ENCODE measurements at regions not wholly inside any gene's neighbourhood (a gene's known extent, or its start where the extent isn't known, plus 50 kb on each side); places are given as distances from the start of the nearest gene placed in this dataset.

- no peaks in the 10 kb centered on the region for H3K36me3 ChIP-seq (ENCODE audit: control insufficient read depth in 2 of 2, insufficient read depth in 2 of 2, low read length in 2 of 2)
- no peaks in the 10 kb centered on the region for H3K9me3 ChIP-seq (ENCODE audit: control insufficient read depth in 2 of 2, low read length in 2 of 2)
- H3K4me3 ChIP-seq (ENCODE audit: low read length in 2 of 2), result no peak overlapping the region
- no peaks in the 10 kb centered on the region for H3K27me3 ChIP-seq (ENCODE audit: control insufficient read depth in 2 of 2, insufficient read depth in 2 of 2, low read length in 2 of 2)
- no peaks in the 10 kb centered on the region for H3K4me1 ChIP-seq (ENCODE audit: control insufficient read depth in 2 of 2, insufficient read depth in 2 of 2, low read length in 2 of 2)
- H3K9ac ChIP-seq (ENCODE audit: low read depth in 1 of 2, low read length in 2 of 2), result no peak overlapping the region
- no peak overlapping the region for H3K27ac ChIP-seq (ENCODE audit: low read depth in 2 of 2, low read length in 2 of 2)
Observed at GRCh38 chr7:32170838-32171237, 100.6 kb upstream of the PDE1C start.

GRCh38 chr7:32169228-32169627, 99.0 kb upstream of the PDE1C start:
- no peaks in the 10 kb centered on the region for H3K27me3 ChIP-seq (ENCODE audit: control insufficient read depth in 2 of 2, insufficient read depth in 2 of 2, low read length in 2 of 2)
- H3K4me3 ChIP-seq (ENCODE audit: low read length in 2 of 2), result no peak overlapping the region
- no peak overlapping the region for H3K9ac ChIP-seq (ENCODE audit: low read depth in 1 of 2, low read length in 2 of 2)
- no peaks in the 10 kb centered on the region for H3K4me1 ChIP-seq (ENCODE audit: control insufficient read depth in 2 of 2, insufficient read depth in 2 of 2, low read length in 2 of 2)
- H3K27ac ChIP-seq (ENCODE audit: low read depth in 2 of 2, low read length in 2 of 2), result no peak overlapping the region
- H3K9me3 ChIP-seq (ENCODE audit: control insufficient read depth in 2 of 2, low read length in 2 of 2), result no peaks in the 10 kb centered on the region
- H3K36me3 ChIP-seq (ENCODE audit: control insufficient read depth in 2 of 2, insufficient read depth in 2 of 2, low read length in 2 of 2), result no peaks in the 10 kb centered on the region

- no peaks in the 10 kb centered on the region for H3K9me3 ChIP-seq (ENCODE audit: control insufficient read depth in 2 of 2, low read length in 2 of 2)
- no peak overlapping the region for H3K27ac ChIP-seq (ENCODE audit: low read depth in 2 of 2, low read length in 2 of 2)
- H3K36me3 ChIP-seq (ENCODE audit: control insufficient read depth in 2 of 2, insufficient read depth in 2 of 2, low read length in 2 of 2), result no peaks in the 10 kb centered on the region
- H3K4me3 ChIP-seq (ENCODE audit: low read length in 2 of 2), result no peak overlapping the region
- H3K9ac ChIP-seq (ENCODE audit: low read depth in 1 of 2, low read length in 2 of 2), result no peak overlapping the region
- H3K4me1 ChIP-seq (ENCODE audit: control insufficient read depth in 2 of 2, insufficient read depth in 2 of 2, low read length in 2 of 2), result no peaks in the 10 kb centered on the region
- no peaks in the 10 kb centered on the region for H3K27me3 ChIP-seq (ENCODE audit: control insufficient read depth in 2 of 2, insufficient read depth in 2 of 2, low read length in 2 of 2)
Observed at GRCh38 chr7:32167815-32168214, 97.6 kb upstream of the PDE1C start.

- no peaks in the 10 kb centered on the region for H3K36me3 ChIP-seq (ENCODE audit: control insufficient read depth in 2 of 2, insufficient read depth in 2 of 2, low read length in 2 of 2)
- no peak overlapping the region for H3K4me3 ChIP-seq (ENCODE audit: low read length in 2 of 2)
Observed at GRCh38 chr7:32167256-32167655, 97.0 kb upstream of the PDE1C start.

GRCh38 chr7:32164341-32164996, 94.3 kb upstream of the PDE1C start:
- H3K9me3 ChIP-seq (ENCODE audit: control insufficient read depth in 2 of 2, low read length in 2 of 2), result no peaks in the 10 kb centered on the region
- no peak overlapping the region for H3K27ac ChIP-seq (ENCODE audit: low read depth in 2 of 2, low read length in 2 of 2)
- no peaks in the 10 kb centered on the region for H3K4me1 ChIP-seq (ENCODE audit: control insufficient read depth in 2 of 2, insufficient read depth in 2 of 2, low read length in 2 of 2)
- H3K4me3 ChIP-seq (ENCODE audit: low read length in 2 of 2), result no peak overlapping the region
- no peaks in the 10 kb centered on the region for H3K36me3 ChIP-seq (ENCODE audit: control insufficient read depth in 2 of 2, insufficient read depth in 2 of 2, low read length in 2 of 2)
- no peaks in the 10 kb centered on the region for H3K27me3 ChIP-seq (ENCODE audit: control insufficient read depth in 2 of 2, insufficient read depth in 2 of 2, low read length in 2 of 2)
- no peak overlapping the region for H3K9ac ChIP-seq (ENCODE audit: low read depth in 1 of 2, low read length in 2 of 2)

More at GRCh38 chr7:32167256-32167655, 97.0 kb upstream of the PDE1C start:
- H3K27me3 ChIP-seq (ENCODE audit: control insufficient read depth in 2 of 2, insufficient read depth in 2 of 2, low read length in 2 of 2), result no peaks in the 10 kb centered on the region
- H3K9me3 ChIP-seq (ENCODE audit: control insufficient read depth in 2 of 2, low read length in 2 of 2), result no peaks in the 10 kb centered on the region
- H3K9ac ChIP-seq (ENCODE audit: low read depth in 1 of 2, low read length in 2 of 2), result no peak overlapping the region
- no peaks in the 10 kb centered on the region for H3K4me1 ChIP-seq (ENCODE audit: control insufficient read depth in 2 of 2, insufficient read depth in 2 of 2, low read length in 2 of 2)
- no peak overlapping the region for H3K27ac ChIP-seq (ENCODE audit: low read depth in 2 of 2, low read length in 2 of 2)

GRCh38 chr7:32163896-32164295, 93.7 kb upstream of the PDE1C start:
- Histone ChIP-seq H3K27ac (ENCODE audit: low read depth in 2 of 2, low read length in 2 of 2) (no peak overlapping the region), H3K4me1 (ENCODE audit: control insufficient read depth in 2 of 2, insufficient read depth in 2 of 2, low read length in 2 of 2) (no peaks in the 10 kb centered on the region), H3K36me3 (ENCODE audit: control insufficient read depth in 2 of 2, insufficient read depth in 2 of 2, low read length in 2 of 2) (no peaks in the 10 kb centered on the region), H3K9me3 (ENCODE audit: control insufficient read depth in 2 of 2, low read length in 2 of 2) (no peaks in the 10 kb centered on the region), H3K9ac (ENCODE audit: low read depth in 1 of 2, low read length in 2 of 2) (no peak overlapping the region), H3K4me3 (ENCODE audit: low read length in 2 of 2) (no peak overlapping the region), H3K27me3 (ENCODE audit: control insufficient read depth in 2 of 2, insufficient read depth in 2 of 2, low read length in 2 of 2) (no peaks in the 10 kb centered on the region)

GRCh38 chr7:32163141-32163806, 93.1 kb upstream of the PDE1C start:
- no peaks in the 10 kb centered on the region for H3K36me3 ChIP-seq (ENCODE audit: control insufficient read depth in 2 of 2, insufficient read depth in 2 of 2, low read length in 2 of 2)
- H3K9ac ChIP-seq (ENCODE audit: low read depth in 1 of 2, low read length in 2 of 2), result no peak overlapping the region
- H3K27ac ChIP-seq (ENCODE audit: low read depth in 2 of 2, low read length in 2 of 2), result no peak overlapping the region
- H3K4me1 ChIP-seq (ENCODE audit: control insufficient read depth in 2 of 2, insufficient read depth in 2 of 2, low read length in 2 of 2), result no peaks in the 10 kb centered on the region
- H3K4me3 ChIP-seq (ENCODE audit: low read length in 2 of 2), result no peak overlapping the region
- H3K9me3 ChIP-seq (ENCODE audit: control insufficient read depth in 2 of 2, low read length in 2 of 2), result no peaks in the 10 kb centered on the region
- H3K27me3 ChIP-seq (ENCODE audit: control insufficient read depth in 2 of 2, insufficient read depth in 2 of 2, low read length in 2 of 2), result no peaks in the 10 kb centered on the region

- Histone ChIP-seq H3K4me1 (ENCODE audit: control insufficient read depth in 2 of 2, insufficient read depth in 2 of 2, low read length in 2 of 2) (no peaks in the 10 kb centered on the region), H3K27me3 (ENCODE audit: control insufficient read depth in 2 of 2, insufficient read depth in 2 of 2, low read length in 2 of 2) (no peaks in the 10 kb centered on the region)
Observed at GRCh38 chr7:32161708-32162107, 91.5 kb upstream of the PDE1C start.

GRCh38 chr7:32158751-32159745, 88.8 kb upstream of the PDE1C start:
- Histone ChIP-seq H3K27ac (ENCODE audit: low read depth in 2 of 2, low read length in 2 of 2) (no peak overlapping the region), H3K9me3 (ENCODE audit: control insufficient read depth in 2 of 2, low read length in 2 of 2) (no peaks in the 10 kb centered on the region), H3K36me3 (ENCODE audit: control insufficient read depth in 2 of 2, insufficient read depth in 2 of 2, low read length in 2 of 2) (no peaks in the 10 kb centered on the region), H3K4me3 (ENCODE audit: low read length in 2 of 2) (no peak overlapping the region), H3K9ac (ENCODE audit: low read depth in 1 of 2, low read length in 2 of 2) (no peak overlapping the region), H3K4me1 (ENCODE audit: control insufficient read depth in 2 of 2, insufficient read depth in 2 of 2, low read length in 2 of 2) (no peaks in the 10 kb centered on the region), H3K27me3 (ENCODE audit: control insufficient read depth in 2 of 2, insufficient read depth in 2 of 2, low read length in 2 of 2) (no peaks in the 10 kb centered on the region)

More at GRCh38 chr7:32161708-32162107, 91.5 kb upstream of the PDE1C start:
- H3K4me3 ChIP-seq (ENCODE audit: low read length in 2 of 2), result no peak overlapping the region
- no peaks in the 10 kb centered on the region for H3K36me3 ChIP-seq (ENCODE audit: control insufficient read depth in 2 of 2, insufficient read depth in 2 of 2, low read length in 2 of 2)
- no peak overlapping the region for H3K9ac ChIP-seq (ENCODE audit: low read depth in 1 of 2, low read length in 2 of 2)
- no peak overlapping the region for H3K27ac ChIP-seq (ENCODE audit: low read depth in 2 of 2, low read length in 2 of 2)
- H3K9me3 ChIP-seq (ENCODE audit: control insufficient read depth in 2 of 2, low read length in 2 of 2), result no peaks in the 10 kb centered on the region

- Histone ChIP-seq H3K27ac (ENCODE audit: low read depth in 2 of 2, low read length in 2 of 2) (no peak overlapping the region), H3K9me3 (ENCODE audit: control insufficient read depth in 2 of 2, low read length in 2 of 2) (no peaks in the 10 kb centered on the region), H3K9ac (ENCODE audit: low read depth in 1 of 2, low read length in 2 of 2) (no peak overlapping the region), H3K36me3 (ENCODE audit: control insufficient read depth in 2 of 2, insufficient read depth in 2 of 2, low read length in 2 of 2) (no peaks in the 10 kb centered on the region), H3K4me3 (ENCODE audit: low read length in 2 of 2) (no peak overlapping the region), H3K27me3 (ENCODE audit: control insufficient read depth in 2 of 2, insufficient read depth in 2 of 2, low read length in 2 of 2) (no peaks in the 10 kb centered on the region), H3K4me1 (ENCODE audit: control insufficient read depth in 2 of 2, insufficient read depth in 2 of 2, low read length in 2 of 2) (no peaks in the 10 kb centered on the region)
Observed at GRCh38 chr7:32158076-32158475, 87.9 kb upstream of the PDE1C start.
